Activated CD4-positive, alpha-beta T cell treated with anti-CD3 and anti-CD28 coated beads for 48 hours (primary cell): ENCODE measurements at regions not wholly inside any gene's neighbourhood (a gene's known extent, or its start where the extent isn't known, plus 50 kb on each side); places are given as distances from the start of the nearest gene placed in this dataset.

ENCODE experiments used
- DNase-seq: peaks from one replicate; pipeline ENCODE4 v3.0.0-alpha.2; 2020

GRCh38 chr18:75556841-75557240 is 129.3 kb upstream of the SMIM21 start:
- no peak for DNase-seq

GRCh38 chr18:75554644-75555185 is 127.2 kb upstream of the SMIM21 start:
- DNase-seq: no peak

- no peak for DNase-seq
Measured at GRCh38 chr18:75554176-75554575, 126.7 kb upstream of the SMIM21 start.

- no peak for DNase-seq
Measured at GRCh38 chr18:75553021-75553420, 125.5 kb upstream of the SMIM21 start.

GRCh38 chr18:75551071-75551470 is 123.6 kb upstream of the SMIM21 start:
- no peak for DNase-seq

- DNase-seq: no peak
Measured at GRCh38 chr18:75548353-75548905, 120.9 kb upstream of the SMIM21 start.

GRCh38 chr18:75546964-75547363 is 119.5 kb upstream of the SMIM21 start:
- DNase-seq: no peak

GRCh38 chr18:75545189-75545588 is 117.7 kb upstream of the SMIM21 start:
- DNase-seq: no peak

GRCh38 chr18:75544496-75544895 is 117.0 kb upstream of the SMIM21 start:
- DNase-seq: no peak

GRCh38 chr18:75544051-75544481 is 116.6 kb upstream of the SMIM21 start:
- no peak for DNase-seq

GRCh38 chr18:75538727-75539126 is 111.2 kb upstream of the SMIM21 start:
- DNase-seq: no peak

GRCh38 chr18:75533950-75534349 is 106.4 kb upstream of the SMIM21 start:
- no peak for DNase-seq

GRCh38 chr18:75533209-75533608 is 105.7 kb upstream of the SMIM21 start:
- no peak for DNase-seq

- no peak for DNase-seq
Measured at GRCh38 chr18:75531851-75532459, 104.5 kb upstream of the SMIM21 start.

- no peak for DNase-seq
Measured at GRCh38 chr18:75531212-75531850, 103.8 kb upstream of the SMIM21 start.

- DNase-seq: no peak
Measured at GRCh38 chr18:75530566-75531211, 103.2 kb upstream of the SMIM21 start.

GRCh38 chr18:75530118-75530517 is 102.6 kb upstream of the SMIM21 start:
- DNase-seq: no peak

- no peak for DNase-seq
Measured at GRCh38 chr18:75529394-75529793, 101.9 kb upstream of the SMIM21 start.

- DNase-seq: no peak
Measured at GRCh38 chr18:75527848-75528685, 100.6 kb upstream of the SMIM21 start.

- no peak for DNase-seq
Measured at GRCh38 chr18:75526038-75526437, 98.5 kb upstream of the SMIM21 start.

- DNase-seq: no peak
Measured at GRCh38 chr18:75525331-75525730, 97.8 kb upstream of the SMIM21 start.

- no peak for DNase-seq
Measured at GRCh38 chr18:75524841-75525240, 97.3 kb upstream of the SMIM21 start.

GRCh38 chr18:75524181-75524580 is 96.7 kb upstream of the SMIM21 start:
- no peak for DNase-seq
